HG03045 (cell line): ENCODE measurements at regions not wholly inside any gene's neighbourhood (a gene's known extent, or its start where the extent isn't known, plus 50 kb on each side); places are given as distances from the start of the nearest gene placed in this dataset.
"Not testable (repeated sequence)": the region's sequence is repeated elsewhere in the genome, so short reads cannot be mapped to it uniquely, and the experiment has no call there.

Experiments used
- ATAC-seq: cut with Tn5 transposase; IDR thresholded peaks from one replicate; pipeline ENCODE4 v1.9.1; 2021; ENCODE audit warnings: mild to moderate bottlenecking, moderate library complexity; ENCODE audit not compliant: unreplicated experiment

- ATAC-seq: no peak
Measured at GRCh38 chr3:115251509-115251908, 104.4 kb upstream of the ZBTB20 start.

GRCh38 chr3:115252679-115253078 is 105.6 kb upstream of the ZBTB20 start:
- no peak for ATAC-seq

- ATAC-seq: no peak
Measured at GRCh38 chr3:115254492-115255196, 107.6 kb upstream of the ZBTB20 start.

GRCh38 chr3:115255197-115255585 is 108.1 kb upstream of the ZBTB20 start:
- ATAC-seq: no peak

GRCh38 chr3:115270849-115271248 is 123.8 kb upstream of the ZBTB20 start:
- ATAC-seq: no peak

- ATAC-seq: no peak
Measured at GRCh38 chr3:115272036-115272824, 125.1 kb upstream of the ZBTB20 start.

GRCh38 chr3:115275896-115276295 is 128.8 kb upstream of the ZBTB20 start:
- no peak for ATAC-seq

GRCh38 chr3:115279939-115280338 is 132.9 kb upstream of the ZBTB20 start:
- ATAC-seq: no peak

GRCh38 chr3:115280506-115280905 is 133.4 kb upstream of the ZBTB20 start:
- ATAC-seq: no peak

GRCh38 chr3:115281697-115282675 is 134.9 kb upstream of the ZBTB20 start:
- no peak for ATAC-seq

GRCh38 chr3:115284980-115285379 is 137.9 kb upstream of the ZBTB20 start:
- ATAC-seq: no peak

- ATAC-seq: no peak
Measured at GRCh38 chr3:115286529-115287197, 139.6 kb upstream of the ZBTB20 start.

- no peak for ATAC-seq
Measured at GRCh38 chr3:115287198-115287597, 140.1 kb upstream of the ZBTB20 start.

- ATAC-seq: no peak
Measured at GRCh38 chr3:115292131-115292530, 145.0 kb upstream of the ZBTB20 start.

- ATAC-seq: no peak
Measured at GRCh38 chr3:115292677-115293165, 145.6 kb upstream of the ZBTB20 start.

GRCh38 chr3:115293321-115293720 is 146.2 kb upstream of the ZBTB20 start:
- ATAC-seq: no peak

- ATAC-seq: no peak
Measured at GRCh38 chr3:115301364-115301860, 154.3 kb upstream of the ZBTB20 start.

GRCh38 chr3:115317953-115318352 is 170.9 kb upstream of the ZBTB20 start:
- not testable (repeated sequence) for ATAC-seq

GRCh38 chr3:115321400-115321805 is 174.3 kb upstream of the ZBTB20 start:
- ATAC-seq: no peak

- no peak for ATAC-seq
Measured at GRCh38 chr3:115322901-115323300, 175.8 kb upstream of the ZBTB20 start.
